ENCODE measurements at regions not wholly inside any gene's neighbourhood (a gene's known extent, or its start where the extent isn't known, plus 50 kb on each side); places are given as distances from the start of the nearest gene placed in this dataset.

DNA sequence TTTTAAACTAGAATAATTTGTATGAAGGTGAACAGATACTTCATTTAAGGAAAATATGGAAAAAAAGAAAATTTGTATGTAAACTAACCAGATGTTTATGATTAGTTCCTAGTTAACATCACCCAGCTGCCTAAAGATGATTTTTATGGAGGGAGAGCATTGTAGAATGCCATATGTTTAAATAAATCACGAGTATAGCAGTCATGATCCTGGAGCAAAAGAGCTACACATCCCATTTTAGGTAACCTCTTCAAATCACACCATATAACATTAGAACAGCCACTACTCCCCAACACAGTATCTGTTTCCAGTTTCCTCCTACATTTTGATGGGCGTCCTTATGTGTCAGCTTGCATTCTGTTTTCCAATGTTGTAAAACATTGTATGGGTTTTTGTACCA is 571.9 kb upstream of the FAM241A start:
- TF ChIP-seq, protein P1, sequence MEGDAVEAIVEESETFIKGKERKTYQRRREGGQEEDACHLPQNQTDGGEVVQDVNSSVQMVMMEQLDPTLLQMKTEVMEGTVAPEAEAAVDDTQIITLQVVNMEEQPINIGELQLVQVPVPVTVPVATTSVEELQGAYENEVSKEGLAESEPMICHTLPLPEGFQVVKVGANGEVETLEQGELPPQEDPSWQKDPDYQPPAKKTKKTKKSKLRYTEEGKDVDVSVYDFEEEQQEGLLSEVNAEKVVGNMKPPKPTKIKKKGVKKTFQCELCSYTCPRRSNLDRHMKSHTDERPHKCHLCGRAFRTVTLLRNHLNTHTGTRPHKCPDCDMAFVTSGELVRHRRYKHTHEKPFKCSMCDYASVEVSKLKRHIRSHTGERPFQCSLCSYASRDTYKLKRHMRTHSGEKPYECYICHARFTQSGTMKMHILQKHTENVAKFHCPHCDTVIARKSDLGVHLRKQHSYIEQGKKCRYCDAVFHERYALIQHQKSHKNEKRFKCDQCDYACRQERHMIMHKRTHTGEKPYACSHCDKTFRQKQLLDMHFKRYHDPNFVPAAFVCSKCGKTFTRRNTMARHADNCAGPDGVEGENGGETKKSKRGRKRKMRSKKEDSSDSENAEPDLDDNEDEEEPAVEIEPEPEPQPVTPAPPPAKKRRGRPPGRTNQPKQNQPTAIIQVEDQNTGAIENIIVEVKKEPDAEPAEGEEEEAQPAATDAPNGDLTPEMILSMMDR (IDR thresholded peaks at IDR 0.05): no peak
- no peak overlapping the region for H3K4me3 ChIP-seq
- no peaks in the 10 kb centered on the region for H3K4me1 ChIP-seq
- H3K27me3 ChIP-seq: no peaks in the 10 kb centered on the region
- intact Hi-C loops (cut with DNase I): no loop called here
- no peaks in the 10 kb centered on the region for H3K9me3 ChIP-seq
- DNase-seq: no peak
- no peak overlapping the region for H3K27ac ChIP-seq
- ATAC-seq: no peak
- no peaks in the 10 kb centered on the region for H3K36me3 ChIP-seq
- WGBS, 2 donors: 49 to 51% methylated on average over 2 of the region's 2 CpGs

DNA sequence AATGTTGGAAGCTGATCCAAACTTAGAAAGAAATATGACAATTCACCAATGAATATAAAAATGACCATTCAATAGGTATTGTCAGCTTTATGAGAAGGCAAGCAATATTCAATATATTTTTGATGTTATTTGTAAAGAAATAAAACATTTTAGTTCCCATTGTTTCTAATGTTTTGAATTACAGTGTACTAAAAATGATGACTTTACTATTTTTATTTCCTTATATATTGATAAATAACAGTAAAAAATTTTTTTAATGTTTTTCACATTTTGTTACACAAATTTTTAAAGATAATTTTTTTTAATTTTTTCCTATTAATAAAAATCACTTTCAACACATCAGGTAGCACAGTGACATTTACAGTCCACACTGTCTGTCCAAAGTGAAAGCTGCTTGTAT is 565.5 kb upstream of the FAM241A start:
- Histone ChIP-seq H3K9me3 (peaks cover 0 to 16% (median 0%) of the 10 kb centered on the region in 11 donors), H3K4me1 (no peaks in the 10 kb centered on the region), H3K27ac (no peak overlapping the region), H3K27me3 (no peaks in the 10 kb centered on the region), H3K36me3 (no peaks in the 10 kb centered on the region), H3K4me3 (no peak overlapping the region)
- intact Hi-C loops (cut with DNase I): no loop called here
- DNase-seq: no peak
- TF ChIP-seq, protein P1 (IDR thresholded peaks at IDR 0.05): no peak
- no peak for ATAC-seq

DNA sequence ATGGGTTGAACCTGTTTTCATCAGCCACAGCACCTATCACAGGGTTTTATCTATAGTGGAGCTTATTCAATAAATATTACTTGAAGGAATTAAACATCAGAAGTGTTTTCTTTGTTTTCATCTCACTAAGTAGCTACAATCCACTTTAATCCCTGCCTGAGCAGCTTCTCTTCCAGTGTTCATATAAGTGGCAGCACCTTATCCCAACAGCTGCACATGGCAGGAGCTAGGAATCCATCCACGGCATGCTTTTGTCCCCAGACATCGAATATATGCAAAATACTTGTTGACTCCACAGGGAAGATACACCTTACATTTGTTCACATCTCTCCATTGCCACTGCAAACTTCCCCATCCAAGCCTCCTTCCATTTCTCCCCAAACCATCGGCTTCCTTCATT is 549.8 kb upstream of the FAM241A start:
- Histone ChIP-seq H3K9me3 (no peaks in the 10 kb centered on the region), H3K4me1 (no peaks in the 10 kb centered on the region), H3K36me3 (no peaks in the 10 kb centered on the region), H3K4me3 (no peak overlapping the region), H3K27me3 (no peaks in the 10 kb centered on the region), H3K27ac (no peak overlapping the region)
- 89% methylated on average over 3 of the region's 3 CpGs for WGBS, 2 donors
- ATAC-seq (no peak), DNase-seq (no peak)
- TF ChIP-seq, protein P1 (IDR thresholded peaks at IDR 0.05): no peak
- intact Hi-C loops (cut with DNase I): no loop called here

DNA sequence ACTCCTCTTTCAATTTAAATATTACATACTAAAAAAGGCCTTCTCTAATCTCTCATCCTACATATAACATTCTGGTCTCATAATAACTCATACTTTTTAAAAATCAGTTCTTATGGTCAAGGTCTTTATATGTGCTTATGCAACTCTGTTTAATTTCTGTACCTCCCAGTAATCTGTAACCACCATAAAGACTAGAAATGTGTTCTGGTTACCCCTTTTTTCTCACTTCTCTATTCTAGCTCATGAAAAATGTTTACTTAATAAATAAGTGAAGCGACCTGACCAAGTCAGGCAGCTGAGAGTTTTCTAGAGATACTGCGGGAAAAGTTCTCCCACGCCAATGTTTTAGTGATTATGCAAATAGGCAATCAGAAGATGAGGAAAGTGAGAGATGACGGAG is 548.8 kb upstream of the FAM241A start:
- no peak overlapping the region for H3K4me3 ChIP-seq
- H3K36me3 ChIP-seq: no peaks in the 10 kb centered on the region
- intact Hi-C loops (cut with DNase I): no loop called here
- WGBS, 2 donors: 86 to 93% methylated on average over 4 of the region's 4 CpGs
- H3K4me1 ChIP-seq: no peaks in the 10 kb centered on the region
- no peaks in the 10 kb centered on the region for H3K27me3 ChIP-seq
- ATAC-seq (no peak), DNase-seq (no peak)
- H3K9me3 ChIP-seq: no peaks in the 10 kb centered on the region
- H3K27ac ChIP-seq: no peak overlapping the region
- TF ChIP-seq, protein P1 (IDR thresholded peaks at IDR 0.05): no peak

DNA sequence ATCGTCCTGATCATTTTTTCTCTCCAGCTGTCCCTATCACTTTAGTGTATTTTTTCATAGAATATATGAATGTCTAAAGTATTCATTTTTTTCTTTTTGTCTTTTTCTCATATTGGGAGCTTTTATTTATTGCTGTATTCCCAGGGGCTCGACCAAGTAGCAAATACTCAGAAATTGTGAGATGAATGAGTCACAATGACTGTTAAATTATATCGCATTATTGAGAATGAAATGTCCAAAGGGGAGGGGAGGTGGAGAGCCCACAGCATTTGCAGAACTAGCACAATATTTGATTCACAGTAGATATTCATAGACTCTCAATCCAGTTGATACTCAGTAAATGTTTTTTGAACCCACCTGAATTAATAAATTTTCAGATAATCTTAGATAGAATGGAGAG is 543.6 kb upstream of the FAM241A start:
- TF ChIP-seq, protein P1 (IDR thresholded peaks at IDR 0.05): no peak
- Histone ChIP-seq H3K4me1 (no peaks in the 10 kb centered on the region), H3K4me3 (no peak overlapping the region), H3K27ac (no peak overlapping the region), H3K36me3 (no peaks in the 10 kb centered on the region), H3K27me3 (no peaks in the 10 kb centered on the region), H3K9me3 (no peaks in the 10 kb centered on the region)
- ATAC-seq (no peak), DNase-seq (no peak)
- 65% methylated on average over 3 of the region's 3 CpGs for WGBS, 2 donors
- intact Hi-C loops (cut with DNase I): no loop called here
